SK-N-MC (cell line): ENCODE measurements at regions not wholly inside any gene's neighbourhood (a gene's known extent, or its start where the extent isn't known, plus 50 kb on each side); places are given as distances from the start of the nearest gene placed in this dataset.

Experiments used
- DNase-seq: peaks from one replicate; pipeline ENCODE4 v3.0.0-alpha.2; 2011; ENCODE audit warnings: low read depth, low spot score
- H3K27ac ChIP-seq: fragments of 200-600 bp; sonication (generic); 2 replicates; pipeline ENCODE4 v1.5.1; 2016; ENCODE audit warnings: mixed run types
- H3K36me3 ChIP-seq: fragments of 200-600 bp; sonication (generic); 2 replicates; pipeline ENCODE4 v1.6.1; 2017; ENCODE audit warnings: antibody characterized with exemption, low read length, mixed read lengths; ENCODE audit not compliant: insufficient read depth
- H3K4me3 ChIP-seq: fragments of 200-600 bp; sonication (generic); 2 replicates; pipeline ENCODE4 v1.5.1; 2016
- H3K9ac ChIP-seq: fragments of 200-600 bp; sonication (generic); 2 replicates; pipeline ENCODE4 v1.8.0; 2017; ENCODE audit warnings: mixed run types, mixed read lengths; ENCODE audit not compliant: insufficient read length
- H3K9me3 ChIP-seq: fragments of 200-600 bp; sonication (generic); 2 replicates; pipeline ENCODE4 v1.6.1; 2017; ENCODE audit warnings: low read depth, mild to moderate bottlenecking, antibody characterized with exemption, low read length, moderate library complexity, mixed read lengths
- EZH2 ChIP-seq: fragments of 200-600 bp; sonication (generic); IDR thresholded peaks from one replicate; pipeline ENCODE4 v1.6.1; 2017; ENCODE audit warnings: antibody characterized with exemption
- FOXP2 ChIP-seq: optimal IDR thresholded peaks from 2 replicates; pipeline ENCODE3; 2011; ENCODE audit warnings: mild to moderate bottlenecking, moderate library complexity; ENCODE audit not compliant: insufficient read depth; ENCODE audit errors: extremely low read length, control extremely low read depth
- POLR2AphosphoS5 ChIP-seq: IDR thresholded peaks from 2 replicates; pipeline ENCODE4 v1.6.1; 2012; ENCODE audit warnings: mild to moderate bottlenecking, low read depth, low read length, borderline replicate concordance

DNA sequence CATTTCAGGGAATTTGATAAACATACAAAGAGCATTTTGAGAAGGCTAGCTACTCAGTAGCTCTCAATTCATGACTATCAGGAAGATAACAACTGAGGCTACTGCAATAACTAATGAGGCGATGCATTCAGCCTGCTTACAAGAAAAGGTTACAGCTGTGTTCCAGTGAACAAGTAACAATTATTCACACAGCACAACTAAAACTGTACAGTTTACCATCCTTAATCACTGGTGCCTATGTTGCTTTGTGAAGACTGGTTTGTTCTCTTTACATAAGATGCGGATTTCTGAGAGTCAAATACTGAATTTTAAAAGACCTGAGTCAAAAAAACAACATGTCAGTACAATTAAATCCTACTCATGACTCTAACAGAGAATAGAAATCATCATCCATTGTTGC lies 526.3 kb downstream of the OTOL1 start:
- Histone ChIP-seq H3K36me3 (no peaks in the 10 kb centered on the region), H3K9me3 (no peaks in the 10 kb centered on the region), H3K27ac (no peak overlapping the region), H3K4me3 (no peak overlapping the region), H3K9ac (no peak overlapping the region)
- TF ChIP-seq FOXP2: no peak
- TF ChIP-seq POLR2AphosphoS5: no peak
- no peak for TF ChIP-seq EZH2
- DNase-seq: no peak

DNA sequence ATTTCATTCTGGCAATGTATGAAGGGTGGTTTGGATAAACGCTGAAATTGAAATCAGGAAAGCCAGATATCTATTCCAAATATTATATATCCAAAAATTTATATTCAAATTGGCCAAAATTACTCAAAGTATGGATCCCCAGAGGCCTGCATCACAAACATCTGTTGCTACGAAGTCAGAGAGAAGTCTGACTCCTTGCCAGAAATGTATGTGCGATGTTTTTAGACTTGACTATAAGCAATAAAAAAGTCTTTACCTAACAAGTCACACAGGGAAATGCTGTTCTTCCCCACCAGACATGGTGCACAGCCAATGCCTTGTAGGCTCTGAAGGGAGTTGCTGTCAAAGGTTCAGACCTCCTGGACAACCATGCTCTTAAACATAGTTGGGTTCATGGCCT lies 533.1 kb downstream of the OTOL1 start:
- H3K36me3 ChIP-seq: no peaks in the 10 kb centered on the region
- H3K4me3 ChIP-seq: no peak overlapping the region
- TF ChIP-seq FOXP2: no peak
- TF ChIP-seq POLR2AphosphoS5: no peak
- TF ChIP-seq EZH2: no peak
- no peak overlapping the region for H3K9ac ChIP-seq
- H3K9me3 ChIP-seq: no peaks in the 10 kb centered on the region; the same call in 1 of the 2 replicates
- H3K27ac ChIP-seq: no peak overlapping the region
- no peak for DNase-seq

DNA sequence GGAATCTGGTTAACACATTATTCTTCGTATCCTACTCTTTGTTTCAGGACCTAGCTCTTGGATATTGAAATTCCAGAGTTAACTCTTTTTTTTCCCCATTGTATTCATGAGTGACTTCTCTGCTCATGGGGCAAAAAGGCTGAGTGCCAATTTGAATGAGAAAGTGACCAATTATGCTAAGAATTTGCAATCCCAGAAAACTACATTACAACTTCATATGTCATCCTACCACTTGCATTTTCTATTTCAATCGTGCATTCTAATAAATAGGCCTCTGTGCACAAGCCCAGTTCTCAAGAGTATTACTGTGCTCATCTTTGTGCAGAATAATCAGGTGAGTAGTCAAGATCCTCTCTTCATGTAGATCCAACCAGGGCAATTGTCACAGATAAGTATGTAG lies 537.8 kb downstream of the OTOL1 start:
- Histone ChIP-seq H3K9me3 (no peaks in the 10 kb centered on the region), H3K9ac (no peak overlapping the region), H3K4me3 (no peak overlapping the region), H3K27ac (no peak overlapping the region), H3K36me3 (no peaks in the 10 kb centered on the region)
- DNase-seq: no peak
- no peak for TF ChIP-seq POLR2AphosphoS5
- no peak for TF ChIP-seq EZH2
- no peak for TF ChIP-seq FOXP2

DNA sequence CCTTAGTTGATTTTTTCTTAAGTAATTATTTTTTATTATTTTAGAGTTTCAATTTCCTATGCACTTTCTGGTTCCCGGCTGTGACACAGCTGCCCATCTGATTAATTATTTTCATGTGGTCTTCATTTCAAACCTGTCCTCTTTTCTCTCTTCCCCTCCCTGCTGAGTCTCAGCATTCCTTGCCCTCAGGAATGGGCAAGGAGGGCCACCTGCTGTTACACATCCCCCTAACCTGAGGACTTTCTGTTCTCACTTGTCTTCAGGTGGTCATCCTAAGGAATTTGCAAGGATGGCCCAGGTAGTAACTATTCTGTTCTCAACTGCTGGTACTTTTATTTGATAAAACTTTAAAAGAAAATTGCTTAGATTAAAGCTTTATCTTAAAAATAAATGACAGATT lies 545.0 kb downstream of the OTOL1 start:
- no peak overlapping the region for H3K27ac ChIP-seq
- no peak for TF ChIP-seq POLR2AphosphoS5
- TF ChIP-seq FOXP2: no peak
- TF ChIP-seq EZH2: no peak
- H3K9me3 ChIP-seq: no peaks in the 10 kb centered on the region
- DNase-seq: no peak
- no peak overlapping the region for H3K9ac ChIP-seq
- no peaks in the 10 kb centered on the region for H3K36me3 ChIP-seq
- H3K4me3 ChIP-seq: no peak overlapping the region

DNA sequence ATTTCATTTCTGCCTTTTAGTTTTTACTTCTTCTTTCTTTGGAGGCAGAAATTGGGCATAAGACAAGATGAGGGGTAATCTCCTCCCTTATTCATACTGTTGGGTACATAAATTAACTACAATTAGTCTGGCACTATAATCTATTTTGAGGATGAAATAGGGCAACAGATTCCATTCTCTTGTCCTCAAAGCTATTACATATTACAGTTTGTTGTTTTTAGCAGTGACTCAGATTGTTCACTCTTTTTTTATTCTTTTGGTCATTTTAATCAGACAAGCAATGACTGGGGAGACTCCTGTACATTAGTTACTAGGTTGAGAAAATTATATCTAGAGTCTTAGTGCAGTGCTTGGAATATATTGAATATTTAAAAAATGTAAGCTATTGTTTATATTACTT lies 556.0 kb downstream of the OTOL1 start:
- Histone ChIP-seq H3K9me3 (no peaks in the 10 kb centered on the region), H3K9ac (no peak overlapping the region), H3K27ac (no peak overlapping the region), H3K4me3 (no peak overlapping the region), H3K36me3 (no peaks in the 10 kb centered on the region)
- no peak for TF ChIP-seq FOXP2
- DNase-seq: no peak

DNA sequence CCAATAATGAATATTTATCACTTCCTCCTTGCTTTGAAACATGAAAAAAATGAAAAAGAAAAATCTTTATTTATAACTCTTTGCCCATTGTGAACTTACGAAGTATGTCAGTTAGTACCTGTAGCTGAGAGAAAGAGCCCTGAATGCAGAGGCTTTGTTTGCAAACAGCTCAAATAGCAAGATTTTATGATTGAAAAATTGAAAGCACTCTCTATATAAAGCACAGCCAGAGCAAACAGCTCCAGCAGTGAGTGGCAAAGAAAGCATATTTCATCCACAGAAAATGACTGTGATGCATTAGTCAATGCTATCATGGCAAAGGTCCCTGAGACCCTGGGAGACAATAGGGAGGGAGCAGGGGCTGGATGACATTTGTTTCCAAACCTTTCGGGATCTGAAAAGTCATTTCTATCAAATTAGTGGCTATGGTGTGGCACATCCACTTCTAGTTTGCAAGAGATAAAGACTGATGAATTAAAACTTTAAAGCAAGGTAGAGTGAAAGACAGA lies 576.1 kb downstream of the OTOL1 start:
- no peaks in the 10 kb centered on the region for H3K36me3 ChIP-seq
- H3K4me3 ChIP-seq: no peak overlapping the region
- H3K27ac ChIP-seq: no peak overlapping the region
- no peak for TF ChIP-seq POLR2AphosphoS5
- TF ChIP-seq FOXP2: no peak
- TF ChIP-seq EZH2: no peak
- no peak overlapping the region for H3K9ac ChIP-seq
- DNase-seq: no peak
- no peaks in the 10 kb centered on the region for H3K9me3 ChIP-seq

DNA sequence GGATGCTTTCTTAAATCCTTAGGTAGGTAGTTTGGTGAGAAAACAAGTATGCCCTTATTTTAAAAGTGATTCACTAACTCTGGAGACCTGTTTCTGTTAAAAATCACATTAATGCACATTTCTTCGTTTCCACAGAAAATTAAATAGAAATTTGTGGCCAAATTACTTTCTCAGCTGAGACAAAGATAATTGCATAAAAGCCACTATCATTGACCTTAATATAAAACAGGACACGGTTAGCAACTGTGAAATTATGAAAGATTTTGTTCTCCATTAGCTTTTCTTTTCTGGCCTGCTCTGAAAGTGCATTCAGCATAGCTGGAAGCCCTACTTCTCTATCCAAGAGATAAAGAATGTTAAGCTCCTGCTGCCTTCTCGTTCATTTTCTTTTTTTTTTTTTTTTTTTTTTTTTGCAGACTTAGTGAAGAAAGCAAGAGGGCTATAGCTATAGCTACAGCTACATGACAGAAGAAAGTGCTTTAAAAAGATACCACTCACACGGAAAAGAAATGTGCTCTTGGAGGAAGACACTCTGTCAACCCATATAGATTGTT lies 576.9 kb downstream of the OTOL1 start:
- Histone ChIP-seq H3K9me3 (no peaks in the 10 kb centered on the region), H3K4me3 (no peak overlapping the region), H3K27ac (no peak overlapping the region), H3K36me3 (no peaks in the 10 kb centered on the region), H3K9ac (no peak overlapping the region)
- TF ChIP-seq POLR2AphosphoS5 (no peak), FOXP2 (no peak), EZH2 (no peak)
- DNase-seq: no peak

DNA sequence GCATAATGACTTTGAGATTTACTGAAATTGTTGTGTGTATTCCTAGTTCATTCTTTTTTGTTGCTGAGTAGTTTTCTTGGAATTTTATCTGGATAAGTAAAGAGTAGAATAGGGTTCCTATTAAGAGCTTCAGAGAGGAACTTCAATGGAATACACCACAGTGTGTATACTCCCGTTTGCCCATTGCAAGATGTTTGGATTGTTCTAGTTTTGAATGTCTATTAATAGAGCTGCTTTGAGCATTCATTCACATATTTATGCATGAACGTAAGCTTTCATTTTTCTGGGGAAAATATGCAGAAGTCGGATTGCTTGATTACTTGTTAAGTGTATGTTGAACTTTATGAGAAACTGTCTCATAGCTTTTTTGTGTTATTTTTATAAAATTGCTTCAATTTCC lies 580.5 kb downstream of the OTOL1 start:
- Histone ChIP-seq H3K9ac (no peak overlapping the region), H3K36me3 (no peaks in the 10 kb centered on the region), H3K9me3 (no peaks in the 10 kb centered on the region), H3K4me3 (no peak overlapping the region), H3K27ac (no peak overlapping the region)
- TF ChIP-seq FOXP2 (no peak), POLR2AphosphoS5 (no peak), EZH2 (no peak)
- no peak for DNase-seq

DNA sequence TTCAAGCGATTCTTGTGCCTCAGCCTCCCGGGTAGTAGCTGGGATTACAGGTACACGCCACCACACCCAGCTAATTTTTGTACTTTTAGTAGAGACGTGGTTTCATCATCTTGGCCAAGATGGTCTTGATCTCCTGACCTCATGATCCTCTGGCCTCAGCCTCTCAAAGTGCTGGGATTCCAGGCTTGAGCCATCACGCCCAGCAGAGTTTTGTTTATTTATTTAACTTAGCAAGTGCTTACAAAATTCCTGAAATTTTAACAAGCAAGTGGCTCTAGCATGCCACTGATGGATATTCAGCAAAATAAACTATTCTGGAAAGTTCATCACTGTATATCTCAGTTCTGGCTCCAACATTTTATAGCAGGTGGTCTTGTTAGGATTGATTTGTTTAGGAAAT lies 585.9 kb downstream of the OTOL1 start:
- H3K27ac ChIP-seq: no peak overlapping the region
- H3K9ac ChIP-seq: no peak overlapping the region
- H3K4me3 ChIP-seq: no peak overlapping the region
- TF ChIP-seq FOXP2 (no peak), POLR2AphosphoS5 (no peak), EZH2 (no peak)
- DNase-seq: no peak
- H3K36me3 ChIP-seq: no peaks in the 10 kb centered on the region
- no peaks in the 10 kb centered on the region for H3K9me3 ChIP-seq
